ENCODE measurements at regions not wholly inside any gene's neighbourhood (a gene's known extent, or its start where the extent isn't known, plus 50 kb on each side); places are given as distances from the start of the nearest gene placed in this dataset.

GRCh38 chr3:21912711-21913110 lies 161.7 kb upstream of the ZNF385D start:
- H3K9me3 ChIP-seq (ENCODE audit: control insufficient read depth, insufficient read depth, low read length), result no peaks in the 10 kb centered on the region
- no peak for DNase-seq
- no peak overlapping the region for H3K4me3 Mint-ChIP-seq
- H3K36me3 Mint-ChIP-seq, result no peaks in the 10 kb centered on the region
- H3K27ac Mint-ChIP-seq, result no peak overlapping the region
- TF ChIP-seq CTCF (IDR thresholded peaks at IDR 0.05), result no peak
- H3K4me3 ChIP-seq (ENCODE audit: low read length), result no peak overlapping the region
- H3K27me3 ChIP-seq (ENCODE audit: control insufficient read depth, insufficient read depth, low read length), result no peaks in the 10 kb centered on the region
- no peak overlapping the region for H3K27ac ChIP-seq (ENCODE audit: low read length)
- H3K36me3 ChIP-seq (ENCODE audit: control insufficient read depth, insufficient read depth, low read length), result no peaks in the 10 kb centered on the region
- WGBS (ENCODE audit: insufficient coverage), result no CpG with 5 or more reads among the region's 1 CpG
- no peaks in the 10 kb centered on the region for H3K27me3 Mint-ChIP-seq (ENCODE audit: low read depth in 2 of 2)
- H3K4me1 Mint-ChIP-seq, result no peaks in the 10 kb centered on the region
- intact Hi-C loops (cut with micrococcal nuclease), result no loop called here
- peaks cover 12 to 16% of the 10 kb centered on the region in 2 donors for H3K9me3 Mint-ChIP-seq
- ATAC-seq, result no peak
- H3K4me1 ChIP-seq (ENCODE audit: control insufficient read depth, insufficient read depth, low read length), result no peaks in the 10 kb centered on the region

- TF ChIP-seq CTCF (IDR thresholded peaks at IDR 0.05), result no peak
- Mint-ChIP-seq H3K27me3 (ENCODE audit: low read depth in 2 of 2) (no peaks in the 10 kb centered on the region), H3K9me3 (peaks cover 6 to 16% of the 10 kb centered on the region in 2 donors), H3K36me3 (no peaks in the 10 kb centered on the region), H3K4me1 (no peaks in the 10 kb centered on the region), H3K27ac (no peak overlapping the region), H3K4me3 (no peak overlapping the region)
- Histone ChIP-seq H3K4me1 (ENCODE audit: control insufficient read depth, insufficient read depth, low read length) (no peaks in the 10 kb centered on the region), H3K36me3 (ENCODE audit: control insufficient read depth, insufficient read depth, low read length) (no peaks in the 10 kb centered on the region), H3K27me3 (ENCODE audit: control insufficient read depth, insufficient read depth, low read length) (no peaks in the 10 kb centered on the region), H3K27ac (ENCODE audit: low read length) (no peak overlapping the region), H3K4me3 (ENCODE audit: low read length) (no peak overlapping the region), H3K9me3 (ENCODE audit: control insufficient read depth, insufficient read depth, low read length) (no peaks in the 10 kb centered on the region)
- intact Hi-C loops (cut with micrococcal nuclease), result no loop called here
- no peak for ATAC-seq
- no peak for DNase-seq
These were observed 162.8 kb upstream of the ZNF385D start for GRCh38 chr3:21913791-21914190.

GRCh38 chr3:21914451-21914850 lies 163.4 kb upstream of the ZNF385D start:
- no peak overlapping the region for H3K27ac ChIP-seq (ENCODE audit: low read length)
- no peaks in the 10 kb centered on the region for H3K4me1 Mint-ChIP-seq
- no peaks in the 10 kb centered on the region for H3K9me3 ChIP-seq (ENCODE audit: control insufficient read depth, insufficient read depth, low read length)
- no peak for TF ChIP-seq CTCF (IDR thresholded peaks at IDR 0.05)
- no peak overlapping the region for H3K27ac Mint-ChIP-seq
- DNase-seq (no peak), ATAC-seq (no peak)
- H3K36me3 ChIP-seq (ENCODE audit: control insufficient read depth, insufficient read depth, low read length), result no peaks in the 10 kb centered on the region
- H3K36me3 Mint-ChIP-seq, result no peaks in the 10 kb centered on the region
- H3K4me1 ChIP-seq (ENCODE audit: control insufficient read depth, insufficient read depth, low read length), result no peaks in the 10 kb centered on the region
- no peaks in the 10 kb centered on the region for H3K27me3 ChIP-seq (ENCODE audit: control insufficient read depth, insufficient read depth, low read length)
- no peak overlapping the region for H3K4me3 ChIP-seq (ENCODE audit: low read length)
- peaks cover 6 to 17% of the 10 kb centered on the region in 2 donors for H3K9me3 Mint-ChIP-seq
- no peaks in the 10 kb centered on the region for H3K27me3 Mint-ChIP-seq (ENCODE audit: low read depth in 2 of 2)
- no peak overlapping the region for H3K4me3 Mint-ChIP-seq
- intact Hi-C loops (cut with micrococcal nuclease), result no loop called here
- no CpG with 5 or more reads among the region's 2 CpGs for WGBS (ENCODE audit: insufficient coverage)

GRCh38 chr3:21919383-21919782 lies 168.4 kb upstream of the ZNF385D start:
- H3K4me3 ChIP-seq (ENCODE audit: low read length), result no peak overlapping the region

More at GRCh38 chr3:21919383-21919782, 168.4 kb upstream of the ZNF385D start:
- ATAC-seq (no peak), DNase-seq (no peak)
- H3K27me3 Mint-ChIP-seq (ENCODE audit: low read depth in 2 of 2), result no peaks in the 10 kb centered on the region
- intact Hi-C loops (cut with micrococcal nuclease), result no loop called here
- Histone ChIP-seq H3K4me1 (ENCODE audit: control insufficient read depth, insufficient read depth, low read length) (no peaks in the 10 kb centered on the region), H3K27ac (ENCODE audit: low read length) (no peak overlapping the region), H3K36me3 (ENCODE audit: control insufficient read depth, insufficient read depth, low read length) (no peaks in the 10 kb centered on the region), H3K9me3 (ENCODE audit: control insufficient read depth, insufficient read depth, low read length) (no peaks in the 10 kb centered on the region), H3K27me3 (ENCODE audit: control insufficient read depth, insufficient read depth, low read length) (no peaks in the 10 kb centered on the region)
- H3K36me3 Mint-ChIP-seq, result no peaks in the 10 kb centered on the region
- peaks cover 8 to 19% of the 10 kb centered on the region in 2 donors for H3K9me3 Mint-ChIP-seq
- TF ChIP-seq CTCF (IDR thresholded peaks at IDR 0.05), result no peak
- H3K4me3 Mint-ChIP-seq, result no peak overlapping the region
- no peaks in the 10 kb centered on the region for H3K4me1 Mint-ChIP-seq
- WGBS (ENCODE audit: insufficient coverage), result no CpG with 5 or more reads among the region's 2 CpGs
- no peak overlapping the region for H3K27ac Mint-ChIP-seq
